ENCODE measurements at regions not wholly inside any gene's neighbourhood (a gene's known extent, or its start where the extent isn't known, plus 50 kb on each side); places are given as distances from the start of the nearest gene placed in this dataset.

GRCh38 chr6:30795549-30796293 lies 51.4 kb upstream of the IER3 start:
- no peak for DNase-seq (ENCODE audit: low read depth)
- H3K4me3 ChIP-seq (ENCODE audit: low read depth, low read length) = no peak overlapping the region
- no peak for TF ChIP-seq CTCF (conservative IDR thresholded peaks at IDR 0.05; ENCODE audit: low read depth, low read length)

Measured in choroid plexus epithelial cell (primary cell).